ENCODE measurements at regions not wholly inside any gene's neighbourhood (a gene's known extent, or its start where the extent isn't known, plus 50 kb on each side); places are given as distances from the start of the nearest gene placed in this dataset.
"Not testable (repeated sequence)": the region's sequence is repeated elsewhere in the genome, so short reads cannot be mapped to it uniquely, and the experiment has no call there.

DNA sequence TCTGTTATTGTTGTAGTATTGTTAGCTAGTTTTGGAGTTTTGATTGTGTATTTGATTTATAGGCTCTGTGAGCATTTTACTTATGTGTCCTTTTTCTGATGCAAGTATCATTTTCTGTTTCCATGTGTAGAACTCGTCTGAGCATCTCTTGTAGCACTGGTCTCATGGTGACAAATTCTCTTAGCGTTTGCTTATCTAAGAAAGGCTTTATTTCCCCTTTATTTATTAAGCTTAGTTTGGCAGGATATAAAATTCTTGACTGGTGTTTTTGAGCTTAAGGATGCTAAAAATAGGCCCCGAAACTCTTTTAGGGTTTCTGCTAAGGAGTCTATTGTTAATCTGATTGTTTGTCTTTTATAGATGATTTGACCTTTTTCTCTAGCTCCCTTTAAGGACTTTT is 57.6 kb upstream of the THUMPD2 start:
- no peak for DNase-seq
- Histone ChIP-seq H3K4me1 (no peaks in the 10 kb centered on the region), H3K9me3 (peaks cover 0 to 3% (median 0%) of the 10 kb centered on the region in 4 donors), H3K36me3 (no peaks in the 10 kb centered on the region), H3K27ac (no peak overlapping the region), H3K4me3 (no peak overlapping the region), H3K27me3 (no peaks in the 10 kb centered on the region)
- TF ChIP-seq POLR2A (IDR thresholded peaks at IDR 0.05) (no peak), EP300 (IDR thresholded peaks at IDR 0.05) (no peak), POLR2AphosphoS5 (IDR thresholded peaks at IDR 0.05) (no peak), CTCF (IDR thresholded peaks at IDR 0.05) (no peak)
- intact Hi-C loops (cut with DNase I): no loop called here
- WGBS, 2 donors: 82 to 90% methylated on average over 3 of the region's 3 CpGs

DNA sequence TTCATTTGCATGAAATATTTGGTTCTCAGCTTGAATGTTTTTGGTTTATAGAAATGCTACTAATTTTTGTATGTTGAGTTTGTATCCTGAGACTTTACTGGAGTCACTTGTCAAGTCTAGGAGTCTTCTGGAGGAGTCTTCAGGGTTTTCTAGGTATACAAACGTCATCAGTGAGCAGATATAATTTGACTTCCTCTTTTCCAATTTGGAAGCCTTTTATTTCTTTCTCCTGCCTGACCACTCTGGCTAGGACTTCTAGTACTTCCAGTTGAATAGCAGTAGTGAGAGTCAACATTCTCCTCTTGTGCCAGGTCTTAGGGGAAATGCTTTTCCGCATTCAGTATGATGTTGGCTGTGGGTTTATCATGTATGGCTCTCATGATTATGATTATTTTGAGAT is 55.4 kb upstream of the THUMPD2 start:
- DNase-seq: no peak
- Histone ChIP-seq H3K27ac (no peak overlapping the region), H3K4me1 (no peaks in the 10 kb centered on the region), H3K27me3 (no peaks in the 10 kb centered on the region), H3K36me3 (no peaks in the 10 kb centered on the region), H3K9me3 (peaks cover 0 to 3% (median 0%) of the 10 kb centered on the region in 4 donors), H3K4me3 (no peak overlapping the region)
- intact Hi-C loops (cut with DNase I): no loop called here
- WGBS, 2 donors: 80 to 82% methylated on average over 2 of the region's 2 CpGs
- TF ChIP-seq CTCF (IDR thresholded peaks at IDR 0.05): no peak
- TF ChIP-seq EP300 (IDR thresholded peaks at IDR 0.05): no peak
- TF ChIP-seq POLR2A (IDR thresholded peaks at IDR 0.05): no peak
- TF ChIP-seq POLR2AphosphoS5 (IDR thresholded peaks at IDR 0.05): no peak

GRCh38 chr2:39830610-39831009 is 51.6 kb upstream of the THUMPD2 start:
- H3K27ac ChIP-seq; H3K36me3 ChIP-seq; H3K4me1 ChIP-seq; DNase-seq; H3K4me3 ChIP-seq; intact Hi-C loops (cut with DNase I); H3K9me3 ChIP-seq; H3K27me3 ChIP-seq: not testable (repeated sequence)
- WGBS, 2 donors: 69 to 80% methylated on average over 4 of the region's 4 CpGs

Data from sigmoid colon (tissue), 6 donors.